H9 (cell line): ENCODE measurements at regions not wholly inside any gene's neighbourhood (a gene's known extent, or its start where the extent isn't known, plus 50 kb on each side); places are given as distances from the start of the nearest gene placed in this dataset.

ENCODE experiments used
- DNase-seq: peaks from one replicate; pipeline ENCODE4 v3.0.0-alpha.2; 2017
- H2AFZ ChIP-seq: one replicate; pipeline ENCODE4 v1.6.1; 2013; ENCODE audit warnings: mild to moderate bottlenecking, low read length, control low read depth, moderate library complexity
- H2AK5ac ChIP-seq: 2 replicates; pipeline ENCODE4 v1.6.1; 2013; ENCODE audit warnings: low read length, control low read depth, mixed read lengths; ENCODE audit not compliant: insufficient read length
- H2BK120ac ChIP-seq: one replicate; pipeline ENCODE4 v1.6.1; 2013; ENCODE audit warnings: low read depth, mild to moderate bottlenecking, low read length, control low read depth, inconsistent platforms; ENCODE audit not compliant: poor library complexity, severe bottlenecking
- H2BK12ac ChIP-seq: 2 replicates; pipeline ENCODE4 v1.6.1; 2013; ENCODE audit warnings: low read length, control low read depth, mixed read lengths, low read depth; ENCODE audit not compliant: insufficient read length
- H2BK15ac ChIP-seq: 2 replicates; pipeline ENCODE4 v1.6.1; 2013; ENCODE audit warnings: low read depth, low read length, control low read depth
- H2BK20ac ChIP-seq: one replicate; pipeline ENCODE4 v1.6.1; 2013; ENCODE audit warnings: low read depth, mild to moderate bottlenecking, low read length, control low read depth, inconsistent platforms; ENCODE audit not compliant: poor library complexity, severe bottlenecking
- H2BK5ac ChIP-seq: 2 replicates; pipeline ENCODE4 v1.6.1; 2013; ENCODE audit warnings: low read length, control low read depth, mixed read lengths; ENCODE audit not compliant: insufficient read length
- H3K14ac ChIP-seq: 2 replicates; pipeline ENCODE4 v1.6.1; 2013; ENCODE audit warnings: low read length, control low read depth; ENCODE audit not compliant: insufficient read depth
- H3K18ac ChIP-seq: 2 replicates; pipeline ENCODE4 v1.6.1; 2013; ENCODE audit warnings: low read depth, mild to moderate bottlenecking, mixed read lengths, low read length, control low read depth; ENCODE audit not compliant: insufficient read length
- H3K23ac ChIP-seq: 2 replicates; pipeline ENCODE4 v1.6.1; 2013; ENCODE audit warnings: low read length, control low read depth, mixed read lengths, low read depth; ENCODE audit not compliant: insufficient read length
- H3K23me2 ChIP-seq: 2 replicates; pipeline ENCODE4 v1.6.1; 2013; ENCODE audit warnings: low read depth, mild to moderate bottlenecking, mixed read lengths, low read length, control low read depth; ENCODE audit not compliant: insufficient read length, poor library complexity, severe bottlenecking
- H3K27ac ChIP-seq: 2 replicates; pipeline ENCODE4 v1.5.1; 2013; ENCODE audit warnings: low read length, control low read depth, mixed read lengths, low read depth; ENCODE audit not compliant: insufficient read length
- H3K27me3 ChIP-seq: 2 replicates; pipeline ENCODE4 v1.6.1; 2013; ENCODE audit warnings: low read length, control low read depth, inconsistent platforms; ENCODE audit not compliant: insufficient read depth
- H3K4ac ChIP-seq: 2 replicates; pipeline ENCODE4 v1.6.1; 2013; ENCODE audit warnings: low read depth, mild to moderate bottlenecking, control low read depth, inconsistent platforms, low read length, moderate library complexity
- H3K4me1 ChIP-seq: 2 replicates; pipeline ENCODE4 v1.6.1; 2013; ENCODE audit warnings: low read length, control low read depth, inconsistent platforms; ENCODE audit not compliant: insufficient read depth
- H3K4me2 ChIP-seq: 2 replicates; pipeline ENCODE4 v1.6.1; 2013; ENCODE audit warnings: low read length, control low read depth, mixed read lengths; ENCODE audit not compliant: insufficient read length, insufficient read depth
- H3K56ac ChIP-seq: 2 replicates; pipeline ENCODE4 v1.6.1; 2013; ENCODE audit warnings: low read depth, mild to moderate bottlenecking, mixed read lengths, low read length, control low read depth; ENCODE audit not compliant: insufficient read length
- H3K79me1 ChIP-seq: 2 replicates; pipeline ENCODE4 v1.6.1; 2013; ENCODE audit warnings: low read depth, mild to moderate bottlenecking, moderate library complexity, low read length, control low read depth, inconsistent platforms; ENCODE audit not compliant: insufficient read depth, poor library complexity, severe bottlenecking
- H3K79me2 ChIP-seq: 2 replicates; pipeline ENCODE4 v1.6.1; 2013; ENCODE audit warnings: low read length, control low read depth, inconsistent platforms; ENCODE audit not compliant: insufficient read depth
- H3K9ac ChIP-seq: 2 replicates; pipeline ENCODE4 v1.6.1; 2013; ENCODE audit warnings: low read length, control low read depth, mixed read lengths; ENCODE audit not compliant: insufficient read length; ENCODE audit errors: extremely low read depth
- H3K9me3 ChIP-seq: one replicate; pipeline ENCODE4 v1.6.1; 2013; ENCODE audit warnings: low read depth, low read length, inconsistent platforms; ENCODE audit not compliant: control insufficient read depth
- H3T11ph ChIP-seq: one replicate; pipeline ENCODE4 v1.6.1; 2013; ENCODE audit warnings: mild to moderate bottlenecking, low read length, control low read depth, inconsistent platforms
- H4K20me1 ChIP-seq: one replicate; pipeline ENCODE4 v1.6.1; 2013; ENCODE audit not compliant: control insufficient read depth, insufficient read length, insufficient read depth
- H4K5ac ChIP-seq: 2 replicates; pipeline ENCODE4 v1.6.1; 2013; ENCODE audit warnings: low read depth, mild to moderate bottlenecking, mixed read lengths, low read length, control low read depth; ENCODE audit not compliant: insufficient read length
- H4K8ac ChIP-seq: replicated peaks from 2 replicates; pipeline ENCODE4 v1.6.1; 2013; ENCODE audit warnings: low read length, control low read depth, mixed read lengths, low read depth; ENCODE audit not compliant: insufficient read length
- H4K91ac ChIP-seq: 2 replicates; pipeline ENCODE4 v1.6.1; 2013; ENCODE audit warnings: low read depth, mild to moderate bottlenecking, moderate library complexity, mixed read lengths, low read length, control low read depth; ENCODE audit not compliant: insufficient read length
- H3K27ac Mint-ChIP-seq, 3 experiments: 2 replicates in 2 of 3; 3 replicates in 1 of 3; pipeline ENCODE4 v1.8.0; 2020 to 2021; ENCODE audit warnings: mixed read lengths in 3 of 3, mild to moderate bottlenecking in 1 of 3, moderate library complexity in 1 of 3
- H3K27me3 Mint-ChIP-seq: 2 replicates; pipeline ENCODE4 v1.8.0; 2021; ENCODE audit warnings: low read depth, mild to moderate bottlenecking, moderate library complexity, mixed read lengths
- H3K36me3 Mint-ChIP-seq, 3 experiments: 2 replicates in 2 of 3; 3 replicates in 1 of 3; pipeline ENCODE4 v1.8.0; 2020 to 2021; ENCODE audit warnings: low read depth in 3 of 3, mixed read lengths in 3 of 3; ENCODE audit not compliant: insufficient read depth in 1 of 3
- H3K4me1 Mint-ChIP-seq, 2 experiments: 2 replicates each; pipeline ENCODE4 v1.8.0; 2020; ENCODE audit warnings: mixed read lengths in 2 of 2
- H3K4me3 Mint-ChIP-seq, 2 experiments: 2 replicates in 1 of 2; 3 replicates in 1 of 2; pipeline ENCODE4 v1.8.0; 2020 to 2021; ENCODE audit warnings: mild to moderate bottlenecking in 2 of 2, mixed read lengths in 2 of 2, moderate library complexity in 1 of 2
- H3K9me3 Mint-ChIP-seq, 2 experiments: 2 replicates in 1 of 2; 3 replicates in 1 of 2; pipeline ENCODE4 v1.8.0; 2020; ENCODE audit warnings: mild to moderate bottlenecking in 2 of 2, mixed read lengths in 2 of 2, moderate library complexity in 1 of 2
- WGBS: extraction: QIAGEN DNeasy Blood & Tissue Kit; methylation state at CpG from one replicate; pipeline ENCODE4 v1.1.7; 2013; ENCODE audit warnings: missing lambda C conversion rate, low lambda C conversion rate, mixed read lengths; ENCODE audit not compliant: insufficient read length; ENCODE audit errors: extremely low coverage; 5-methylcytosine and 5-hydroxymethylcytosine counted together
- TF ChIP-seq, protein P1 (sequence below): fragments of 200-600 bp; sonication (generic); conservative IDR thresholded peaks from 3 replicates; pipeline ENCODE4 v1.8.0; 2021; ENCODE audit warnings: antibody characterized with exemption, mild to moderate bottlenecking

DNA sequence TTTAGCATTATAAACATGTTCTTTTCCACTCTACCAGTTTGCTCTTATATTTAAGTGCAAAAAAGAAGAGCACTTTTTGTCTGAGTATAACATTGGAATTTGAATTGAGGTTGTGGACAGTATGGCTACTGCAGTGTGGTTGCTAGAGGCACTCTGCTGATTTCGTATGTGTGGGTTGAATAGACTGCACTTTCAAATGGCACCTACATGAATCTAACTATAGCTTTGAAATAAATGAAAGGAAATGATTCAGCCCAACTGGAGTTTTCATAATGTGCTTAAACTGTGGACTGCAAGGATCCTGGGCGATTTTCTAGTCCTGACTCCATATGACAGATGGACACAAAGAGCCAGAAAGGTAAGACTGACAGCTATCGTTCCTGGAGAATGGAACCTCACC lies 657.6 kb upstream of the RIOK2 start:
- Mint-ChIP-seq H3K27ac (no peak overlapping the region), H3K9me3 (no peaks in the 10 kb centered on the region), H3K4me3 (no peak overlapping the region), H3K36me3 (no peaks in the 10 kb centered on the region), H3K4me1 (0 out of 4 replicates have a peak, but pooled peaks cover 0 to 2% of the 10 kb centered on the region in 2 experiments), H3K27me3 (no peaks in the 10 kb centered on the region)
- Histone ChIP-seq H3K9me3 (no peaks in the 10 kb centered on the region), H3K9ac (no peak overlapping the region), H3K79me2 (no peaks in the 10 kb centered on the region), H2BK20ac (no peak overlapping the region), H3K4me2 (no peak overlapping the region), H3T11ph (no peak overlapping the region), H2BK15ac (no peak overlapping the region), H3K14ac (no peak overlapping the region), H2BK120ac (no peak overlapping the region), H4K5ac (no peak overlapping the region), H3K23me2 (no peaks in the 10 kb centered on the region), H3K27ac (no peak overlapping the region), H3K4ac (no peak overlapping the region), H3K23ac (no peak overlapping the region), H2BK5ac (no peak overlapping the region), H3K4me1 (no peaks in the 10 kb centered on the region), H2AFZ (no peak overlapping the region), H4K20me1 (no peaks in the 10 kb centered on the region), H4K8ac (no peak overlapping the region), H2AK5ac (no peak overlapping the region), H4K91ac (no peak overlapping the region), H3K56ac (no peak overlapping the region), H2BK12ac (no peak overlapping the region), H3K18ac (no peak overlapping the region), H3K79me1 (no peaks in the 10 kb centered on the region), H3K27me3 (no peaks in the 10 kb centered on the region)
- TF ChIP-seq, protein P1, sequence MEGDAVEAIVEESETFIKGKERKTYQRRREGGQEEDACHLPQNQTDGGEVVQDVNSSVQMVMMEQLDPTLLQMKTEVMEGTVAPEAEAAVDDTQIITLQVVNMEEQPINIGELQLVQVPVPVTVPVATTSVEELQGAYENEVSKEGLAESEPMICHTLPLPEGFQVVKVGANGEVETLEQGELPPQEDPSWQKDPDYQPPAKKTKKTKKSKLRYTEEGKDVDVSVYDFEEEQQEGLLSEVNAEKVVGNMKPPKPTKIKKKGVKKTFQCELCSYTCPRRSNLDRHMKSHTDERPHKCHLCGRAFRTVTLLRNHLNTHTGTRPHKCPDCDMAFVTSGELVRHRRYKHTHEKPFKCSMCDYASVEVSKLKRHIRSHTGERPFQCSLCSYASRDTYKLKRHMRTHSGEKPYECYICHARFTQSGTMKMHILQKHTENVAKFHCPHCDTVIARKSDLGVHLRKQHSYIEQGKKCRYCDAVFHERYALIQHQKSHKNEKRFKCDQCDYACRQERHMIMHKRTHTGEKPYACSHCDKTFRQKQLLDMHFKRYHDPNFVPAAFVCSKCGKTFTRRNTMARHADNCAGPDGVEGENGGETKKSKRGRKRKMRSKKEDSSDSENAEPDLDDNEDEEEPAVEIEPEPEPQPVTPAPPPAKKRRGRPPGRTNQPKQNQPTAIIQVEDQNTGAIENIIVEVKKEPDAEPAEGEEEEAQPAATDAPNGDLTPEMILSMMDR, result no peak
- WGBS, result no CpG with 5 or more reads among the region's 3 CpGs
- no peak for DNase-seq
